Smooth muscle cell (in vitro differentiated cells): ENCODE measurements at regions not wholly inside any gene's neighbourhood (a gene's known extent, or its start where the extent isn't known, plus 50 kb on each side); places are given as distances from the start of the nearest gene placed in this dataset.

Experiments used
- DNase-seq: peaks from one replicate; lab custom pipeline; 2025; ENCODE audit not compliant: unreplicated experiment; lab: John Stamatoyannopoulos, UW
- H2AFZ ChIP-seq: fragments of 200-600 bp; sonication (generic); 2 replicates; pipeline ENCODE4 v1.6.0; 2016; ENCODE audit warnings: antibody characterized with exemption, low read depth, mild to moderate bottlenecking
- H3F3A ChIP-seq: fragments of 200-600 bp; sonication (generic); 2 replicates; pipeline ENCODE4 v1.6.0; 2017; ENCODE audit warnings: antibody characterized with exemption, low read depth
- H3K27ac ChIP-seq: fragments of 200-600 bp; sonication (generic); 2 replicates; pipeline ENCODE4 v1.5.1; 2016; ENCODE audit warnings: low read depth, mild to moderate bottlenecking
- H3K27me3 ChIP-seq: fragments of 200-600 bp; sonication (generic); 2 replicates; pipeline ENCODE4 v1.6.1; 2016; ENCODE audit warnings: low read depth, mild to moderate bottlenecking
- H3K36me3 ChIP-seq: fragments of 200-600 bp; sonication (generic); 2 replicates; pipeline ENCODE4 v1.5.1; 2016; ENCODE audit warnings: low read depth
- H3K4me1 ChIP-seq: fragments of 200-600 bp; sonication (generic); 2 replicates; pipeline ENCODE4 v1.5.1; 2016; ENCODE audit warnings: low read depth
- H3K4me2 ChIP-seq: fragments of 200-600 bp; sonication (generic); 2 replicates; pipeline ENCODE4 v1.6.0; 2016; ENCODE audit warnings: mild to moderate bottlenecking
- H3K4me3 ChIP-seq: fragments of 200-600 bp; sonication (generic); 2 replicates; pipeline ENCODE4 v1.5.1; 2016; ENCODE audit warnings: mild to moderate bottlenecking
- H3K79me2 ChIP-seq: fragments of 200-600 bp; sonication (generic); 2 replicates; pipeline ENCODE4 v1.6.0; 2016; ENCODE audit warnings: low read depth, mild to moderate bottlenecking
- H3K9ac ChIP-seq: fragments of 200-600 bp; sonication (generic); 2 replicates; pipeline ENCODE4 v1.6.0; 2016; ENCODE audit warnings: low read depth
- H3K9me3 ChIP-seq: fragments of 200-600 bp; sonication (generic); replicated peaks from 2 replicates; pipeline ENCODE4 v1.5.1; 2016; ENCODE audit warnings: low read depth
- H4K20me1 ChIP-seq: fragments of 200-600 bp; sonication (generic); 2 replicates; pipeline ENCODE4 v1.6.0; 2016; ENCODE audit warnings: low read depth
- CTCF ChIP-seq: fragments of 200-600 bp; sonication (generic); IDR thresholded peaks from 2 replicates; pipeline ENCODE4 v1.5.1; 2017; ENCODE audit warnings: borderline replicate concordance, mild to moderate bottlenecking, antibody characterized with exemption; ENCODE audit not compliant: insufficient read depth, poor library complexity, severe bottlenecking
- WGBS: methylation state at CpG from one replicate; pipeline ENCODE4 v1.1.7; 2016; ENCODE audit warnings: low lambda C conversion rate; 5-methylcytosine and 5-hydroxymethylcytosine counted together

- TF ChIP-seq CTCF, result no peak
- no peak overlapping the region for H3K4me3 ChIP-seq
- H3K9ac ChIP-seq, result no peak overlapping the region
- no peaks in the 10 kb centered on the region for H3K4me1 ChIP-seq
- H3K79me2 ChIP-seq, result no peaks in the 10 kb centered on the region
- no peaks in the 10 kb centered on the region for H3F3A ChIP-seq
- peak overlapping the region; percentile 42 for H2AFZ ChIP-seq
- no peak overlapping the region for H3K4me2 ChIP-seq
- no peaks in the 10 kb centered on the region for H3K27me3 ChIP-seq
- H4K20me1 ChIP-seq, result no peaks in the 10 kb centered on the region
- no peaks in the 10 kb centered on the region for H3K36me3 ChIP-seq
- DNase-seq, result no peak
- no peak overlapping the region for H3K27ac ChIP-seq
- no peaks in the 10 kb centered on the region for H3K9me3 ChIP-seq
- WGBS, result 0% methylated on average over 1 of the region's 1 CpG
Observed at GRCh38 chr4:176945334-176945733, 152.6 kb upstream of the VEGFC start.

- Histone ChIP-seq H2AFZ (no peak overlapping the region), H3F3A (no peaks in the 10 kb centered on the region), H3K27ac (no peak overlapping the region), H3K9me3 (no peaks in the 10 kb centered on the region), H3K79me2 (no peaks in the 10 kb centered on the region), H3K4me1 (no peaks in the 10 kb centered on the region), H3K9ac (no peak overlapping the region), H4K20me1 (no peaks in the 10 kb centered on the region), H3K27me3 (no peaks in the 10 kb centered on the region), H3K4me2 (no peak overlapping the region), H3K36me3 (no peaks in the 10 kb centered on the region), H3K4me3 (no peak overlapping the region)
- no peak for TF ChIP-seq CTCF
- 90% methylated on average over 5 of the region's 5 CpGs for WGBS
- DNase-seq, result no peak
Observed at GRCh38 chr4:176949029-176949428, 156.3 kb upstream of the VEGFC start.

GRCh38 chr4:176953021-176953420 lies 160.3 kb upstream of the VEGFC start:
- Histone ChIP-seq H3K9ac (no peak overlapping the region), H3K4me1 (peaks cover 8% of the 10 kb centered on the region), H3K36me3 (no peaks in the 10 kb centered on the region), H3K79me2 (no peaks in the 10 kb centered on the region), H2AFZ (no peak overlapping the region), H3K9me3 (peaks cover 4% of the 10 kb centered on the region), H4K20me1 (no peaks in the 10 kb centered on the region), H3F3A (no peaks in the 10 kb centered on the region), H3K27ac (no peak overlapping the region), H3K4me2 (no peak overlapping the region), H3K4me3 (no peak overlapping the region), H3K27me3 (no peaks in the 10 kb centered on the region)
- WGBS, result 94% methylated on average over 1 of the region's 1 CpG
- no peak for DNase-seq
- no peak for TF ChIP-seq CTCF

GRCh38 chr4:176957353-176958118 lies 164.8 kb upstream of the VEGFC start:
- Histone ChIP-seq H3K4me2 (peak overlapping the region; percentile 73), H2AFZ (peak overlapping the region; percentile 94), H3K4me3 (no peak overlapping the region), H3K79me2 (no peaks in the 10 kb centered on the region), H3K9me3 (peaks cover 4% of the 10 kb centered on the region), H3F3A (no peaks in the 10 kb centered on the region), H3K27me3 (no peaks in the 10 kb centered on the region), H3K9ac (no peak overlapping the region), H3K27ac (peak overlapping the region; percentile 37), H3K36me3 (no peaks in the 10 kb centered on the region), H3K4me1 (peaks cover 13% of the 10 kb centered on the region), H4K20me1 (no peaks in the 10 kb centered on the region)
- TF ChIP-seq CTCF, result no peak
- 42% methylated on average over 3 of the region's 3 CpGs for WGBS
- DNase-seq, result no peak
